GM19397 (cell line): ENCODE measurements at regions not wholly inside any gene's neighbourhood (a gene's known extent, or its start where the extent isn't known, plus 50 kb on each side); places are given as distances from the start of the nearest gene placed in this dataset.
A peak's percentile ranks its signal among the peaks of the same experiment; 100 is the strongest.
"Not testable (repeated sequence)": the region's sequence is repeated elsewhere in the genome, so short reads cannot be mapped to it uniquely, and the experiment has no call there.

Experiments
- ATAC-seq: cut with Tn5 transposase; IDR thresholded peaks from one replicate; pipeline ENCODE4 v1.9.1; 2021; ENCODE audit warnings: mild to moderate bottlenecking, moderate library complexity; ENCODE audit not compliant: unreplicated experiment

DNA sequence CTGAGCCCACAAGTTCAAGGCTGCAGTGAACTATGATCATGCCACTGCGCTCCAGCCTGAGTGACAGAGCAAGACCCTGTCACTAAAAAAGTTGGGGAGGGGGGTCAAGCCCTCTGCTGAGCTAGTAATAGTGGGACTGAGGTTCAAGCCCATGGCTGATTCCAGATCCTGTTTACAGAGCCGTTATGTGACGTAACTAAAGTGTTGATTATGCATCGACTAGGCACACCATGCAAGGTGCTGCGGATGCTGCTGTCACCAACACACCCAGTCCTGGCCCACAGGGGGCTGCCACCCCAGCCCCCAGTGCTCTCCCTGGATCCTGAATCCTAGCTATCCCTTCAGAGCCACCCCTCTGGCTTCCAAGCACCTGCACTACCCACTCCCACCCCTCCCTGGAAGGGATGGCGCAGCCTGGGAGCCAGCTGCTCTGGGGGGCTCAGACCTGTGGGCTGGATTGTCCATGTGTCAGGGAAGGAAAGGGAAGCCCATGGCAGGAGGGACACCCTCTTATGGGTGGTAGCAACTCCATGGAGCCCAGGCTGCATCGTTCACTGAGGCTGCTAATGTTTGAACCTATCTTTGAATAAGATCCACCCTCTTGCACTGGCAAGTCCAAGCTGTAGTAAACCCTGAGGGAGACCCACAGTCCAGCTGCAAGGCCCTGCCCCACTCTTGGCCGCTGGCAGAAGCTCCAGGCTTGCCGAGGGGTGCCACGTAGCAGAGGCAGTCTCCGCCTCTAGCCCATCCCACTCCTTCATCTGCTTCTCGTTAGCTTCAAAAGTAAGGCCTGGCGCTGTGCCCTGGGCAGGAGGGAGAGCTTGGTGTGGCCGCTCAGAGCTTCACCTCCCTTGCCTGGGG is 95.0 kb downstream of the SNX5 start:
- no peak for ATAC-seq

DNA sequence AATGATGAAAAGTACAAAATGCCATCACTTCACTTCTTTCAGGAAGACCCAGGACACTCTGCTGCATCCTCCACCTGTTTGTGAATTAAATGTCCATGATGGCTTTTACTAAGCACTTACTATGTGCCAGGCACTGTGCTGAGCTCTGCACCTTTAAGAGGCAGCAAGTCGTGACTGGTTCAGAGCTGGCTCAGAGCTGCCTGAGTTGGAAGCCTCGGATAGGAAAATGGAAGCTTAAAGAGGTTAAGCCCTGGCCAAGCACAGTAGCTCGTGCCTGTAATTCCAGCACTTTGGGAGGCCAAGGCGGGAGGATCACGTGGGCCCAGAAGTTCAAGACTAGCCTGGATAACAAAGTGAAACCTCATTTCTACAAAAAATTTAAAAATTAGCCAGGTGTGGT is 95.6 kb downstream of the SNX5 start:
- no peak for ATAC-seq

DNA sequence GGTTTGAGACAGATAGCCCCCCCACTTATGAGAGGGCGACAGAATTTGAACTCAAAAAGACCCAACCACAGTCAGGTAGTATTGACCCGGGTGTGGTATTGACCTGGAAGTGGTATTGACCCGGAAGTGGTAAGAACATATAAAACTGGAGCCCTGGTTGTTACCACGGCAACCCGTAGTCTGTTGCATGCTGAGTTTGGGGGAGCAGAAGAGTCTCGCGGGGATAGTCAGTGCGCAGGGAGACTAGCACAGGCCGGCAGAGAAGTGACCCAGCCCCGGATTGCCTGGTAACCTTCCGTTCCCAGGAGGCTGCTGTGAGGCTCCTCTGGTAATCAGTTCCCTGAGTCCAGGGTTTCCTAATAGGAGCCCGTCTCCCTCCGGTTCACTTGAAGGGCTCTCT is 96.2 kb downstream of the SNX5 start:
- ATAC-seq, result no peak

DNA sequence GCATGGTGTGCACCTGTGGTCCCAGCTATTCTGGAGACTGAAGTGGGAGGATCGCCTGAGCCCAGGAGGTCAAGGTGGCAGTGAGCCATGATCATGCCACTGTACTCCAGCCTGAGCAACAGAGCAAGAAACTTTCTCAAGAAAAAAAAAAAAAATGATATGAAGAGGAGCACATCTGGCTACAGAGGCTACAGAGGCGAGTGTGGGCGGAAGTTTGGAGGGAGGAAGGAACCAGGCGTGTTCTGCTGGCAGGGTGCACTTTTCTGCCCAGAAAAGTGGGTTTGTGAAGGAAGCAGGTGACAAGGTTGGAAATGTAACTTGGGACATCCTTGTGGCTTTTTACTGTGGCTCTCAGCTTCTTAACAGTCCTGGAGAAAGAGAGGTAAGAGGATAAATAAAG is 96.7 kb downstream of the SNX5 start:
- no peak for ATAC-seq

DNA sequence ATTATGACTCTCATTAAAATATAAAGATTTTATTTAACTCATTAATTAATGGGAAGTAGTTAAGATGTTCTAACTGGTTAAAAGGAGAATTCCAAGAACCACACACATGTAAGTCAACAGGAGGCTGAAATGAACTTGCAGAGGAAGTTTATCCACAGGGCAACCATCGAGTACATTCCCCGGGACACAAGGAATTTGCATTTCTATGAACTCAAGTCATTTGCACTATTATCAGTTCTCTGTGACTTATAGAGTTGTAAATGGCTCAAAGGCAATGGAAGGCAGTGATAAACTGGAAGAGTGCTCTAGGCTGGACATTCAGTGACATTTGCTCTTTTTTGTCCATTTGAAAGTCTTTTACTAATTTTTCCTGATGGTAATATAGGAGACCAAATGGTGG is 97.4 kb downstream of the SNX5 start:
- ATAC-seq, result no peak

DNA sequence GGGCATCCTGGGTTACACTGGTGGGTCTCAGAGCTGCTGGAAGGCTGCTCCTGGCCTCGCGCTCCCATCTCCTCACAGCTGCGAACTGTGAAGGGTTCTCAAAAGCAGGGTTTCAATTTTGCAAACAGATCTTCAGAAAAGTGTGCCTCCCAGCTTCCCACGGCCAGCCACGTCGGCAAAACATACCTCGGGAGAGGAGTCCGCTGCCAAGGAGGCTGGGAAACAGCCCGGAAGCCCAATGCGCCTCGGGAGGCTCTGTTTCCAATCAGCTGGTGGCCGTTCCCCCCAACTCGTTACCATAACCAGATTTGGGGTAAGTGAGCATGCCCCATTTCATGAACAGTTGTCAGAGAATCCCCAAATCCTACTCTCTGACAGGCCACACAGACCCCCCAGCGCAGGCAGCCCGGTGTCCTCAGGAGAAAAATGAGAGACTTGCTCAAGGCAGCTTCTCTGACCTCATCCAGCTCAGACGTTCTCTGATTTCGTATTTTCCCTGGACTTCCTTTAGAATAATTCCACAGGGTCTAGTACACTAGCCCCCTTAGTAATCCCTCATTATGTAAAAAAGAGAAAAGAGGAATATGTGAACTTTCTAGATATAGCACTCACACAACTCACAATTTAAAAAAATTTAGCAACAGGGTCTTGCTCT is 98.4 kb downstream of the SNX5 start:
- ATAC-seq, result no peak

DNA sequence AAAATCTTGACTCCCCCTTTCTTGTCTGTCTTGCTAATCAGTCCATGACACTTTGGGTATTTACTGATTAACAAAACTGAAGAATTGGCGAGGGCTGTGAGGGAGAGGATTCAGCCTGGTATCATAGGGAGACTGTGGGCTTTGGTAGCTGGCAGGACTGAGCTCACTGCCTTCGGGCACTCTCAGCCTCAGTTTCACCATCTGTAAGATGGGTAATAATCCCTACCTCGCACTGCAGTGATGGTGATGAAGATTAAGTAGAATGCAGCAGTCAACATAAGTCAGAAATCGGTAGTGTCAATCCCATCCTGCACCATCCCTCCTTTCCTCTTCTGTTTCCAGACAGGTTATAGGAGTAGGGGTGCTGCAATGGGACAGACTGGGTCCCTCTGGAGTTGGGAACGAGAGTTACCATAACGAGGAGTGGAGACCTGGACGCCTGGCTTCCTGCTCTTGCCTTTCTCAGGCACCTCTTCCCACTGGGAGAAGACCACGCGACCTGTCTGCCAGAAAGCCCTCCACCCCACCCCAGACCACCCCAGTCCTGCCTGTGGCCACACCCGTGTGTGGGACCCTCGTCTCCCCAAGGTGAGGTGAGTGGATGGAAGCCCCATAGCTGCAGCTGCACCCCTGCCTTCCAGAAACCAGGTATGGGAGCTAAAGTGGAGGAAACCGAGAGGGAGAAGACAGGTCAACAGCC is 99.1 kb downstream of the SNX5 start:
- ATAC-seq, result no peak

DNA sequence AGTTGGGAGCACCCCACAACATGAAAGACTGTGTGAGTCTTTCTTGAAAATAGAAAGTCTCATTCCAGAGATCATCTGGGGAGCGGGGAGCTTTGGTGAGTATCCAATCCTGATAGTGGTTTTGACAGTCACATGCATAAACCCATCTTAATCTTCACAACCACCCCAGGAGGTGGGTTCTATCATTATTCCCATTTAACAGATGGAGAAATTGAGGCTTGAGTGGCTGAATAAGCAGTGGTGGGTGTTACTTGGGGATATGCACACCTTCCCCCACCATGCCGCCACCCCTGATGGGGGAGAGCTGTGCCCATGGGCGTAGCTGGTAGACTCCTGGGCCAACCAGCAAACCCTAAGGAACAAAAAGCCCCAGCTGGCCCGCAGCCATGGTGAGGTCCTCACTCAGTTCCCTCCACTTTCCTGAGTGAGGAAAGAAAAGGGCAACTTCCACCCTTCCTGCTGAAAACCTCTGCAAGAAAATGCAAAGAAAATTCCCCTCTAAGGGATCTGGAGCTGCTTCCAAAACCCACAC is 99.8 kb downstream of the SNX5 start:
- ATAC-seq, result no peak

DNA sequence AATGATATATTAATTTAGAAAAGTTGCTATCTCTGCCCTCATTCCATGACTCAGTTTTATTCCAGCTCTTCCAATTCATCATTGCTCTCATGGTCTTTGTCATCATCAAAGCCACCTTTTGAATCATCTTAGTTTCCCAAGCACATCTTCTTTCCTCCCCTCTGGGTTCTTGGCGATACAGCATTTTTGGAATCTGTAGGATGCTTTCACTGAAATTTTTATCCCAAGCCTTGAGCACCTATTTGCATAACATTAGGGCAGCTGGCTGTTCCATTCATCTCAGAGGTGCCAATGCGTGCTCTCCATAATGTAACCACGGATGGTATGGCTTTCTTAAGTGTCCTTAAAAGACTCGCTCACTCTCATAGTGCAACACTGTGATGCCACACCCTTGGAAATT is 100.4 kb downstream of the SNX5 start:
- ATAC-seq, result no peak

DNA sequence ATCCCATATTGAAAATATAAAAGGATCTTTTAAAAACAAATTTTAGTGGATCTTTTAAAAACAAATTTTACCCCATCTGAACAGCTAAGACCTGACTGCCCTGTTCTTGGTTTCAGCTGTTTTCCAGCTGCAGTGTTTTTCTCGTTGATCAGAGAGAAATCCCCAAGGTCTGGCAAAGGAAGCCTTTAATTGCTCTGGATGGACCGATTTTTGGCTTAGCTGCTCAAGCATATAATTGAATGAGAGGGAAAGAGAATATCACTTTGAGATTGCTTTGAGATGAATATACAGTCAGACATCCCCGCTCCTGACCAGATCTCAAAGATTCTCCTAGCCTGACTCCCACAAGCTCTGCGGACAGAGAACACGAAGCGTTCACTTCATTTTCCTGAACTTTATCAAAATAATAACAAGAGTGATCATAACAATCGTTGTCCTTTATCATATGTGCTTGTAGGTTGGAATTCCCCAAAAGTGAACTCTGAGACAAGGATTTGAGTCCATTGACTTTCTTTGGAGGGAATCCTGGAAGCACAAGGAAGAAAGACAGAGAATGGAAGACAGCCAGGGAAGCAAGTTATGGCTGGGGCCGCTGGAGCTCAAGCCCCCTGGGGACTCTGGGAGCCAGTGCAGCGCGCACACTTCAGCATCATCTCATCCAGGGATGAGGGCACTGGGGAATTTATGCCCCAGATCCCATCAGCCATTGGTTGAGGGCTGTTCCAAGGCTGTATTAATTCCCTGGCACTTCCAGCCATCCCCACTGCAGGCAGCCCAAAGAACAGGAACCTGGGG is 101.3 kb downstream of the SNX5 start:
- ATAC-seq, result no peak

DNA sequence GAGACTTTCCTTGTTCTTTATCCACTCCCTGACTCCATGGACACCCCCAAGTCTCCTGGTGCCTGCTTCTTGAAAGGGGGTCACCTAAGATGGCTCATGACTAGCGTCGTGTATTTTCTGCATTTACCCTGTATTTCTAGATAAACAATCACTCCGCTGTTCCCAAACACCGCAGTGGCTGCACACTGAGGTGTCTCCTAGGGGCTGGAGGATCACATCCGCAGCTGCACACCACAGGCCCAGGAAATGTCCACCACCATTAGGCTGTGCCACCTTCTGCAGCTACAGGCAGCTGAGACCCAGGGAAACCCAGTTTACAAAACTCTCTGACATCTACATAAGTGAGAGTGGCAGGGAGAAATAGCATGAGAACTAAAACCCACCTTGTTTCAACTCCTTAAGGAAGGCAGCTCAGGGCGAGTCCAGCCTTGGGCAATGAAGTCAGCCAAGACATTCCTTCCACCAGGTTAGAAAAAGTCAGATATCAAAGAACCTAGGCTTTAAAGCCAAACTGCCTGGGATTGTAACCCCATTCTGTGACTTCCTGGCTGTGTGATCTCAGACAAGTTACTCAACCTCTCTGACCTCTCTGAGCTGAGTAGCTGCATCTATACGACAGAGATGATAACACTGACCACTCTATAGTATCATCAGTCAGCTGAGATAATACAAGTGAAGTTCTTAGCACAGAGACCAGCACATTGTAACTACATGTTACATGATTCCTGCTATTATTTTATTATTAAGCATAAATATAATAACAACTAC is 102.2 kb downstream of the SNX5 start:
- ATAC-seq, result no peak

DNA sequence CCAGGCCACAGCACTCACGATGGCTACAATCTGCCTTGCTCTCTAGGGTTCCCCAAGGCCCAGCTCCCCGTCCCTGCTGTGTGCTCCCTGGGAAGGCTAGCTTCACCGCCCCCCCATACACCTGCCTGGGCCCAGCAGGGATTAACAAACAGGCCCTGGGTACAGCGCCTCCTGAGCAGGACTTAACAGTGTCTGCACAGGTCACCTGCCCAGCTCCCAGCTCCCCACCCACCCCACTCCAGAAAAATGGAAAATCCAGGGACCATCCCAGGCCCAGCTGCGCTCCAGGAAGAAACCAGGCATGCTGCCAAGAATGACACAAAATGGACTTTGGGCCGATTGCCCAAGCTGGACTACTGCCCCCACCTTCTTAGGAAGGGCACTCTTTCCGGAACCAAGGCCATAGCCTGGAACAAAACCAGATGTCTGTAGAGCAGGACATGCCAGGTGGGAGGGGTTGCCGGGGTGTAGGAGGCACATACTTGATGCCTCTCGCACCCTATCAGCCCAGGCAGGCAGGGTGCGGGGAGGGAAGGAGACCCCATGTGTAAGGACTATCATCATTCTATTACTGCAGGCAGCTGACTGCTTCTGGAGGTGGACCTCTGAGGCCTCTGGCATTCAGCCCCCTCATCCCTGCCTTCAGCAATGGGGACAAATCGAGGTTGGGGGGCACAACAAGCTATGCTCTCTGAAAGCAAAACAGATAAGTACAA is 104.9 kb downstream of the SNX5 start:
- ATAC-seq, result no peak

DNA sequence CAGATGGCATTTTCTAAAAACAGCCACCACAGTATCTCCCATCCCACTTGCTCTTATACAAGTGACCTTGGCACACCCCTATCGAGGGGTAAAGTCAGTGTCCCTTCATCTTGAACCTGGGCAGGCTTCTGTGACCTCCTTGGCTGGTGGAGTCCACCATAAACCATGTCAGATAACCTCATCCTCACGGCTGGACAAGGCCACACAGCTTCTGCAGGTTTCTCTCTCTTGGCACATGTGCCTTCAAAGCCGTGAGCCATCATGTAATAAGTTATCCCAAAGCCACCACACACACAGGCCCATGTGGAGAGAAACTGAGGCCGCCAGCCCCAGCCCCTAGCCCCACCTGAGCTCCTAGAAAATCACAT is 105.4 kb downstream of the SNX5 start:
- no peak for ATAC-seq

DNA sequence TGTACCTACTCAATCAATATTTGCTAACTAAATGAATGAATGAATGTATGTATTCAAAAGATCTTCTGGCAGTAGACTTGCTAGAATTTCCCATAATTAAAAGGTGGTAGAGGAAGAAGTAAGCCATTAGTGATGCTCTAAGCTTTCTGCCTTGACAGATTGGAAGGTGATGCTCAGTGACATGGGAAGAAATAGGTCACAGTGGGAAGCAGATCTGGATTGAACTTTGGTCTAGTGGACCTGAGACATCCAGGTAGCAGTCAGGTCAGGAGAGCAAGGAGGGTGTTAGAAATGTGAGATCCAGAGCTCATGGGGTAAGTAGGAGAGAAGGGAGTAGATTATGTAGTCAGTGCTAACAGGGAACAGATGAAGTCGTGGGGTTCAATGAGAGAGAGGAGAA is 106.4 kb downstream of the SNX5 start:
- ATAC-seq, result no peak

DNA sequence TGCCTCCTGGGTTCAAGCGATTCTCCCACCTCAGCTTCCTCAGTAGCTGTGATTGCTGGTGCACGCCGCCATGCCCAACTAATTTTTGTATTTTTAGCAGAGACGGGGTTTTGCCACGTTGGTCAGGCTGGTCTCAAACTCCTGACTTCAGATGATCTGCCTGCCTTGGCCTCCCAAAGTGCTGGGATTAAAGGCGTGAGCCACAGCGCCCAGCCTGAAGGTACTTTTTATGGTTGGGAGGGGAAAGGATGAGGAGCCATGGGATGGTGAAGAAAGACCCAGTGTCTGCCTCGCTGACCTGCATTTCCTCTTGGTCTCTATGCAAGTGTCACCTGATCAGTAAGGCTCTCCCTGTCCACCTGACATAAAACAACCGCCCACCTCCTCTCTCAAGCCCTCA is 107.0 kb downstream of the SNX5 start:
- ATAC-seq, result not testable (repeated sequence)

DNA sequence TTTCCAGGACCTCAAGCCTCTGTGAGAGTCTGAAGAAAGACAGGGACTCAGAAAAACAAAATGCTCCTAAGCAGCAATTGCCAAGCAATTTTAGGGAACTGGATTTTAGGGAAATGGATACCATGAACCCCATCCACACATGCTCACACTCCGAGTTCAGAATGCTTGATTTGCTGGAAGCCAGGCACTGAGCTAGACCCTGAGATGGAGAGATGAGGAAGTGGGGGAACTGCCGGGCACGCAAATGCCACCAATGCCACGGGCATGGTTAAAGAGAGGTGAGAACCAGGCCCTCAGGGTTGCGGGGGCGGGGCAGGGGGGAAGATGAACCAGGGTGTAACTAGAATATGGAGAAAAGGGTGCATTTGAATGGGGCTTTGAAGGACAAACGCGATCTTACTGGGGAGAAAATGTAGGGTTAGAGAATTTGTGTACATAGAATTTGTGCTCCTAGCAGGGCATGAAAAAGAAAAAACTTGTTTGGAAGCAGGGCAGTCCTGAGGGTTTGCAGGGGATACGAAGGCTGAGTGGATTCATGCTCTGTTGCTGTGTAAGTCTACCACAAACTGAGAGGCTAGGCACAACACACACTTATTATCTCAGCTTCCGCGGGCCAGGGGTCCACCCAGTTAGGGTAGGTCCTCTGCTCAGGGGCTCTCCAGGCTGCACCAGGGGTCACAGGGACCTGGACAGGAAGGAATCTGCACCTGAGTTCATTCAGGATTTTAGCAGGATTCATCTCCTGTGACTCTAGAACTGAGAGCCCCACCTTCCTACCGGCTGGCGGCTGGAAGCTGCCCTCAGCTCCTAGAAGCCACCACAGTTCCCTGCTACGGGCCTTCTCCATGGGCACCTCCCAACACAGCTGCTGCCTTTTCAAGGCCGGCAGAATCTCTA is 108.0 kb downstream of the SNX5 start:
- no peak for ATAC-seq

DNA sequence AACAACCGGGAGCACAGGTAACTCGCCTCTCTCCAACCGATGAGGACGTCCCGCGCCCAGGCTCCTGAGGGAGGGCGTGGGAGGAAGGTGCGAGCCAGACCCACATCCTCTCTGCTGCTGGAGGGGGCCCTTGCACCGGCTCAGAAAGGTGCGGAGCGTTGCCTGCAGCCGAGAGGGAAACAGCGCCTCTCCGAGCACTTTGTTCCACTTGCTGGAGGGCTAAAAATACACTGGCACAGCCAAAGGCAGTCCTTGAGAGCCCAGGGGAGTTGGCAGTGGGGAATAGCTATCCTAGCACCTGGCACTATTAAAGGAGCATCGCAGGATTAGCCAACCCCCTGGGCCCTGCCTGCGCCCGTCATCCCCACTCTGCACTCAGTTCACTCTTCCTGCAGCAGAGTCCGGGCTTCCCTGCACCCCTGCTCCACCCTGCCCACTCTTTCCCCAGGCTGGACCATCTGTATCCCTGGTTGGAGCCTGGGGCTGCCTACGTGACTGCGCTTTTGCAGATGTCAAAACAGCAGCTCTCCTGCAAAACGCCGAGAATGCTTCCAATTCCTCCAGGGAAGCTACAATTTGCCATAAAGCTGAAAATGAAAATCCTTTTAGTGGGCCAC is 108.9 kb downstream of the SNX5 start:
- ATAC-seq, result peak; percentile 27

DNA sequence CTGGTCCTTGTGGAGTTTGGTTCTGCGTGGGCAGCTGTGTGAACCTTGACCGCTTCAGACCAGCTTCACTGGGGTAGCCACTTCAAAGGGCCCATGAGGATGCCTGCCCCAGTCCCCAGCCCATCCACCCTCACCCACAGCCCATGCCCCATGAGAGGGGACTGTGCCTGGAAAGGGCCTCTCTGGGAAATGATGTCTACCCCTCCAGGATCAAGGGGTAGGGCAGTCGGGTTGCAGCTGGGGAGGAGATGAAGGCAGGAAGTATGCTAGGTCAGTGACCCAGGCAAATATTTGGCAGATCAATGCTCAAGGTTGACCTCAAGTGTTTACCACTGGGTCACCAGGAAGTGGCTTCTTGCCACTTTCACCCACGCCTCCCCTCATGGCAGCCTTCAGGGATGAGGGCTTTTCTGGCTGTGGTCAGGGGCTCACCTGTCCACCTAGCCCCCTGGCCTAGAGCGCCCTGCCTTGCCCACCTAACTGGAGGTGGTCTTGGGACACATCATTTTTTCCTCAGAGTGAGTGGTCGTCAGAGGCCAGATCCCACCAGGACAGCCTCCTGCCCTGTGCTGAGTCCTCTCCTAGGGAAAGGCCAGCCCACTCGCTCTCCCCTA is 109.5 kb downstream of the SNX5 start:
- peak; percentile 51 for ATAC-seq
